H9 (cell line): ENCODE measurements at regions not wholly inside any gene's neighbourhood (a gene's known extent, or its start where the extent isn't known, plus 50 kb on each side); places are given as distances from the start of the nearest gene placed in this dataset.

Experiments
- DNase-seq: peaks from one replicate; pipeline ENCODE4 v3.0.0-alpha.2; 2017
- H2AFZ ChIP-seq: one replicate; pipeline ENCODE4 v1.6.1; 2013; ENCODE audit warnings: mild to moderate bottlenecking, low read length, control low read depth, moderate library complexity
- H2AK5ac ChIP-seq: 2 replicates; pipeline ENCODE4 v1.6.1; 2013; ENCODE audit warnings: low read length, control low read depth, mixed read lengths; ENCODE audit not compliant: insufficient read length
- H2BK120ac ChIP-seq: one replicate; pipeline ENCODE4 v1.6.1; 2013; ENCODE audit warnings: low read depth, mild to moderate bottlenecking, low read length, control low read depth, inconsistent platforms; ENCODE audit not compliant: poor library complexity, severe bottlenecking
- H2BK12ac ChIP-seq: 2 replicates; pipeline ENCODE4 v1.6.1; 2013; ENCODE audit warnings: low read length, control low read depth, mixed read lengths, low read depth; ENCODE audit not compliant: insufficient read length
- H2BK15ac ChIP-seq: 2 replicates; pipeline ENCODE4 v1.6.1; 2013; ENCODE audit warnings: low read depth, low read length, control low read depth
- H2BK20ac ChIP-seq: one replicate; pipeline ENCODE4 v1.6.1; 2013; ENCODE audit warnings: low read depth, mild to moderate bottlenecking, low read length, control low read depth, inconsistent platforms; ENCODE audit not compliant: poor library complexity, severe bottlenecking
- H2BK5ac ChIP-seq: 2 replicates; pipeline ENCODE4 v1.6.1; 2013; ENCODE audit warnings: low read length, control low read depth, mixed read lengths; ENCODE audit not compliant: insufficient read length
- H3K14ac ChIP-seq: 2 replicates; pipeline ENCODE4 v1.6.1; 2013; ENCODE audit warnings: low read length, control low read depth; ENCODE audit not compliant: insufficient read depth
- H3K18ac ChIP-seq: 2 replicates; pipeline ENCODE4 v1.6.1; 2013; ENCODE audit warnings: low read depth, mild to moderate bottlenecking, mixed read lengths, low read length, control low read depth; ENCODE audit not compliant: insufficient read length
- H3K23ac ChIP-seq: 2 replicates; pipeline ENCODE4 v1.6.1; 2013; ENCODE audit warnings: low read length, control low read depth, mixed read lengths, low read depth; ENCODE audit not compliant: insufficient read length
- H3K23me2 ChIP-seq: 2 replicates; pipeline ENCODE4 v1.6.1; 2013; ENCODE audit warnings: low read depth, mild to moderate bottlenecking, mixed read lengths, low read length, control low read depth; ENCODE audit not compliant: insufficient read length, poor library complexity, severe bottlenecking
- H3K27ac ChIP-seq: 2 replicates; pipeline ENCODE4 v1.5.1; 2013; ENCODE audit warnings: low read length, control low read depth, mixed read lengths, low read depth; ENCODE audit not compliant: insufficient read length
- H3K27me3 ChIP-seq: 2 replicates; pipeline ENCODE4 v1.6.1; 2013; ENCODE audit warnings: low read length, control low read depth, inconsistent platforms; ENCODE audit not compliant: insufficient read depth
- H3K4ac ChIP-seq: 2 replicates; pipeline ENCODE4 v1.6.1; 2013; ENCODE audit warnings: low read depth, mild to moderate bottlenecking, control low read depth, inconsistent platforms, low read length, moderate library complexity
- H3K4me1 ChIP-seq: 2 replicates; pipeline ENCODE4 v1.6.1; 2013; ENCODE audit warnings: low read length, control low read depth, inconsistent platforms; ENCODE audit not compliant: insufficient read depth
- H3K4me2 ChIP-seq: 2 replicates; pipeline ENCODE4 v1.6.1; 2013; ENCODE audit warnings: low read length, control low read depth, mixed read lengths; ENCODE audit not compliant: insufficient read length, insufficient read depth
- H3K56ac ChIP-seq: 2 replicates; pipeline ENCODE4 v1.6.1; 2013; ENCODE audit warnings: low read depth, mild to moderate bottlenecking, mixed read lengths, low read length, control low read depth; ENCODE audit not compliant: insufficient read length
- H3K79me1 ChIP-seq: 2 replicates; pipeline ENCODE4 v1.6.1; 2013; ENCODE audit warnings: low read depth, mild to moderate bottlenecking, moderate library complexity, low read length, control low read depth, inconsistent platforms; ENCODE audit not compliant: insufficient read depth, poor library complexity, severe bottlenecking
- H3K79me2 ChIP-seq: 2 replicates; pipeline ENCODE4 v1.6.1; 2013; ENCODE audit warnings: low read length, control low read depth, inconsistent platforms; ENCODE audit not compliant: insufficient read depth
- H3K9ac ChIP-seq: 2 replicates; pipeline ENCODE4 v1.6.1; 2013; ENCODE audit warnings: low read length, control low read depth, mixed read lengths; ENCODE audit not compliant: insufficient read length; ENCODE audit errors: extremely low read depth
- H3K9me3 ChIP-seq: one replicate; pipeline ENCODE4 v1.6.1; 2013; ENCODE audit warnings: low read depth, low read length, inconsistent platforms; ENCODE audit not compliant: control insufficient read depth
- H3T11ph ChIP-seq: one replicate; pipeline ENCODE4 v1.6.1; 2013; ENCODE audit warnings: mild to moderate bottlenecking, low read length, control low read depth, inconsistent platforms
- H4K20me1 ChIP-seq: one replicate; pipeline ENCODE4 v1.6.1; 2013; ENCODE audit not compliant: control insufficient read depth, insufficient read length, insufficient read depth
- H4K5ac ChIP-seq: 2 replicates; pipeline ENCODE4 v1.6.1; 2013; ENCODE audit warnings: low read depth, mild to moderate bottlenecking, mixed read lengths, low read length, control low read depth; ENCODE audit not compliant: insufficient read length
- H4K8ac ChIP-seq: replicated peaks from 2 replicates; pipeline ENCODE4 v1.6.1; 2013; ENCODE audit warnings: low read length, control low read depth, mixed read lengths, low read depth; ENCODE audit not compliant: insufficient read length
- H4K91ac ChIP-seq: 2 replicates; pipeline ENCODE4 v1.6.1; 2013; ENCODE audit warnings: low read depth, mild to moderate bottlenecking, moderate library complexity, mixed read lengths, low read length, control low read depth; ENCODE audit not compliant: insufficient read length
- H3K27ac Mint-ChIP-seq, 3 experiments: 2 replicates in 2 of 3; 3 replicates in 1 of 3; pipeline ENCODE4 v1.8.0; 2020 to 2021; ENCODE audit warnings: mixed read lengths in 3 of 3, mild to moderate bottlenecking in 1 of 3, moderate library complexity in 1 of 3
- H3K27me3 Mint-ChIP-seq: 2 replicates; pipeline ENCODE4 v1.8.0; 2021; ENCODE audit warnings: low read depth, mild to moderate bottlenecking, moderate library complexity, mixed read lengths
- H3K36me3 Mint-ChIP-seq, 3 experiments: 2 replicates in 2 of 3; 3 replicates in 1 of 3; pipeline ENCODE4 v1.8.0; 2020 to 2021; ENCODE audit warnings: low read depth in 3 of 3, mixed read lengths in 3 of 3; ENCODE audit not compliant: insufficient read depth in 1 of 3
- H3K4me1 Mint-ChIP-seq, 2 experiments: 2 replicates each; pipeline ENCODE4 v1.8.0; 2020; ENCODE audit warnings: mixed read lengths in 2 of 2
- H3K4me3 Mint-ChIP-seq, 2 experiments: 2 replicates in 1 of 2; 3 replicates in 1 of 2; pipeline ENCODE4 v1.8.0; 2020 to 2021; ENCODE audit warnings: mild to moderate bottlenecking in 2 of 2, mixed read lengths in 2 of 2, moderate library complexity in 1 of 2
- H3K9me3 Mint-ChIP-seq, 2 experiments: 2 replicates in 1 of 2; 3 replicates in 1 of 2; pipeline ENCODE4 v1.8.0; 2020; ENCODE audit warnings: mild to moderate bottlenecking in 2 of 2, mixed read lengths in 2 of 2, moderate library complexity in 1 of 2
- CTCF ChIP-seq: fragments of 200-600 bp; sonication (generic); conservative IDR thresholded peaks from 3 replicates; pipeline ENCODE4 v1.8.0; 2021; ENCODE audit warnings: antibody characterized with exemption, mild to moderate bottlenecking
- WGBS: extraction: QIAGEN DNeasy Blood & Tissue Kit; methylation state at CpG from one replicate; pipeline ENCODE4 v1.1.7; 2013; ENCODE audit warnings: missing lambda C conversion rate, low lambda C conversion rate, mixed read lengths; ENCODE audit not compliant: insufficient read length; ENCODE audit errors: extremely low coverage; 5-methylcytosine and 5-hydroxymethylcytosine counted together

- no peaks in the 10 kb centered on the region for H3K27me3 Mint-ChIP-seq
- no peaks in the 10 kb centered on the region for H3K36me3 Mint-ChIP-seq
- Histone ChIP-seq H2AK5ac (no peak overlapping the region), H3T11ph (no peak overlapping the region), H3K56ac (no peak overlapping the region), H4K5ac (no peak overlapping the region), H2AFZ (no peak overlapping the region), H3K79me2 (no peaks in the 10 kb centered on the region), H3K27ac (no peak overlapping the region), H2BK5ac (no peak overlapping the region), H2BK12ac (no peak overlapping the region), H3K4me2 (no peak overlapping the region), H2BK120ac (no peak overlapping the region), H4K8ac (no peak overlapping the region), H3K79me1 (no peaks in the 10 kb centered on the region), H3K4me1 (peaks cover 4% of the 10 kb centered on the region), H3K4ac (no peak overlapping the region), H3K23me2 (no peaks in the 10 kb centered on the region), H2BK20ac (no peak overlapping the region), H3K27me3 (no peaks in the 10 kb centered on the region), H3K23ac (no peak overlapping the region), H4K91ac (no peak overlapping the region), H3K14ac (no peak overlapping the region), H4K20me1 (no peaks in the 10 kb centered on the region), H2BK15ac (no peak overlapping the region), H3K18ac (no peak overlapping the region), H3K9me3 (no peaks in the 10 kb centered on the region), H3K9ac (no peak overlapping the region)
- H3K4me3 Mint-ChIP-seq: no peak overlapping the region
- no peaks in the 10 kb centered on the region for H3K9me3 Mint-ChIP-seq
- no peaks in the 10 kb centered on the region; a peak in 1 of 4 replicates for H3K4me1 Mint-ChIP-seq
- no peak for TF ChIP-seq CTCF
- no CpG with 5 or more reads among the region's 1 CpG for WGBS
- DNase-seq: no peak
- no peak overlapping the region for H3K27ac Mint-ChIP-seq
Observed at GRCh38 chr10:9294865-9295264, 1240.4 kb downstream of the GATA3 start.
